K562 (cell line): ENCODE measurements at regions not wholly inside any gene's neighbourhood (a gene's known extent, or its start where the extent isn't known, plus 50 kb on each side); places are given as distances from the start of the nearest gene placed in this dataset.

Experiments
- ATAC-seq: fragments of 200-7000 bp; cut with Tn5 transposase; 3 replicates; pipeline ENCODE4 v1.9.1; 2020; ENCODE audit warnings: moderate library complexity
- BruUV-seq: library from RNA; stranded (reverse); fragments of 400-500 nt; replicated peaks from 2 replicates; lab custom pipeline; 2021; lab: Mats Ljungman, UMichigan
- CTCF ChIA-PET: fragments of 300-600 bp; formaldehyde crosslinking; extraction: SDS; loops from one replicate; lab custom pipeline; 2021; ENCODE audit warnings: low intra/inter-chr PET ratio; lab: Yijun Ruan, JAX
- POLR2A ChIA-PET: fragments of 300-600, 350-650 bp; sonication (Branson Sonifier 250); formaldehyde crosslinking; extraction: SDS; loops from one replicate; lab custom pipeline; 2021; ENCODE audit warnings: antibody characterized with exemption, inconsistent platforms; lab: Yijun Ruan, JAX
- DNase-seq, 4 experiments: peaks; one replicate each; pipeline versions ENCODE4 v3.0.0 to v3.0.0-alpha.2; 2011 to 2018; ENCODE audit warnings: low spot score in 3 of 4, mixed read lengths in 3 of 4; ENCODE audit errors: extremely low read depth in 1 of 4
- FAIRE-seq: peaks from 2 replicates; lab custom pipeline; 2011; peaks lifted over from hg19 to GRCh38; lab: Jason Lieb, UNC
- H2AFZ ChIP-seq: 2 replicates; pipeline ENCODE4 v1.6.0; 2011; ENCODE audit warnings: low read depth, low read length, control low read depth, inconsistent platforms
- H3K27ac ChIP-seq: fragments of 200-600 bp; 3 replicates; pipeline ENCODE4 v1.8.0; 2011; ENCODE audit warnings: low read depth, mild to moderate bottlenecking, control low read depth, inconsistent platforms, low read length, moderate library complexity, mixed read lengths; ENCODE audit errors: extremely low read depth
- H3K27me3 ChIP-seq, 2 experiments: fragments of 300-600 bp in 1 of 2; 2 replicates in 1 of 2; 3 replicates in 1 of 2; pipeline versions ENCODE4 v1.6.0 to v1.8.0; 2011; ENCODE audit warnings: inconsistent platforms in 2 of 2, low read length in 2 of 2, mild to moderate bottlenecking in 1 of 2, mixed read lengths in 1 of 2, moderate library complexity in 1 of 2; ENCODE audit not compliant: control insufficient read depth in 2 of 2, insufficient read depth in 2 of 2
- H3K36me3 ChIP-seq: fragments of 300-600 bp; 3 replicates; pipeline ENCODE4 v1.8.0; 2011; ENCODE audit warnings: mild to moderate bottlenecking, low read length, inconsistent platforms; ENCODE audit not compliant: control insufficient read depth, insufficient read depth
- H3K4me1 ChIP-seq, 2 experiments: fragments of 200-600 bp in 1 of 2; replicated peaks in 1 of 2; 2 replicates in 1 of 2; 3 replicates in 1 of 2; pipeline versions ENCODE4 v1.5.1 to v1.8.0; 2011; ENCODE audit warnings: inconsistent platforms in 2 of 2, low read length in 2 of 2, mild to moderate bottlenecking in 1 of 2, mixed read lengths in 1 of 2, moderate library complexity in 1 of 2; ENCODE audit not compliant: control insufficient read depth in 2 of 2, insufficient read depth in 2 of 2
- H3K4me2 ChIP-seq: 2 replicates; pipeline ENCODE4 v1.6.1; 2011; ENCODE audit warnings: low read length, control low read depth, inconsistent platforms, mixed read lengths; ENCODE audit not compliant: insufficient read depth
- H3K4me3 ChIP-seq: fragments of 200-600 bp; sonication (generic), shearing (Covaris generic); 2 replicates; pipeline ENCODE4 v1.5.1; 2016; ENCODE audit warnings: control low read depth, inconsistent platforms
- H3K79me2 ChIP-seq: fragments of 200-600 bp; 3 replicates; pipeline ENCODE4 v1.8.0; 2011; ENCODE audit warnings: low read length, inconsistent platforms; ENCODE audit not compliant: control insufficient read depth, insufficient read depth
- H3K9ac ChIP-seq, 2 experiments: 2 replicates each; pipeline versions ENCODE4 v1.6.0 to v1.6.1; 2011; ENCODE audit warnings: low read depth in 2 of 2, low read length in 2 of 2, control low read depth in 1 of 2, inconsistent platforms in 1 of 2, mild to moderate bottlenecking in 1 of 2, mixed read lengths in 1 of 2; ENCODE audit not compliant: insufficient read depth in 1 of 2
- H3K9me1 ChIP-seq: one replicate; pipeline ENCODE4 v1.6.0; 2011; ENCODE audit warnings: inconsistent platforms, mild to moderate bottlenecking, low read length, moderate library complexity; ENCODE audit not compliant: control insufficient read depth, insufficient read depth
- H3K9me3 ChIP-seq: replicated peaks from 2 replicates; pipeline ENCODE4 v1.5.1; 2011; ENCODE audit warnings: low read depth, low read length, inconsistent platforms; ENCODE audit not compliant: control insufficient read depth, insufficient read depth
- H4K20me1 ChIP-seq: replicated peaks from 2 replicates; pipeline ENCODE4 v1.6.1; 2011; ENCODE audit warnings: low read length, inconsistent platforms, mixed read lengths; ENCODE audit not compliant: control insufficient read depth, insufficient read depth
- BCLAF1 ChIP-seq, 2 experiments: fragments of 450-650 bp in 1 of 2; IDR thresholded peaks; 2 replicates each; pipeline ENCODE4 v1.6.1; 2011 to 2017; ENCODE audit warnings: low read depth in 2 of 2, antibody characterized with exemption in 1 of 2, borderline replicate concordance in 1 of 2, low read length in 1 of 2, mild to moderate bottlenecking in 1 of 2, mixed read lengths in 1 of 2; ENCODE audit not compliant: control insufficient read depth in 1 of 2
- CBFA2T3 ChIP-seq: fragments of 450-650 bp; IDR thresholded peaks from 2 replicates; pipeline ENCODE4 v1.6.1; 2017
- CXXC5 ChIP-seq: fragments of 250-450 bp; sonication (Bioruptor Pico); IDR thresholded peaks from 2 replicates; pipeline ENCODE4 v1.8.0; 2022; ENCODE audit warnings: inconsistent platforms, mild to moderate bottlenecking, moderate library complexity
- DMBX1 ChIP-seq: fragments of 250-450 bp; sonication (Bioruptor Pico); IDR thresholded peaks from 2 replicates; pipeline ENCODE4 v1.8.0; 2022; ENCODE audit warnings: inconsistent platforms, mild to moderate bottlenecking, moderate library complexity, borderline replicate concordance
- HMBOX1 ChIP-seq: sonication (generic); IDR thresholded peaks from 2 replicates; pipeline ENCODE4 v1.6.1; 2016
- L3MBTL2 ChIP-seq: fragments of 450-650 bp; IDR thresholded peaks from 2 replicates; pipeline ENCODE4 v1.6.1; 2016; ENCODE audit warnings: mild to moderate bottlenecking, moderate library complexity
- REST ChIP-seq, 2 experiments: fragments of 450-650 bp; formaldehyde crosslinking in 1 of 2; IDR thresholded peaks; 2 replicates each; pipeline versions ENCODE4 v1.4.0 to v1.6.1; 2014 to 2020; ENCODE audit warnings: mild to moderate bottlenecking in 2 of 2, borderline replicate concordance in 1 of 2, low read depth in 1 of 2
- SRF ChIP-seq, 2 experiments: fragments of 250-450, 450-650 bp in 1 of 2; sonication (Bioruptor Pico) in 1 of 2; sonication (generic) in 1 of 2; formaldehyde crosslinking; IDR thresholded peaks; 2 replicates each; pipeline versions ENCODE4 v1.5.0 to v1.5.1; 2020 to 2022; ENCODE audit warnings: mild to moderate bottlenecking in 1 of 2, missing genetic modification reagents in 1 of 2
- ZFP1 ChIP-seq: fragments of 450-650 bp; formaldehyde crosslinking; IDR thresholded peaks from 2 replicates; pipeline ENCODE4 v1.4.0; 2020; ENCODE audit warnings: mild to moderate bottlenecking, mixed read lengths
- ZFX ChIP-seq: sonication (generic); formaldehyde crosslinking; IDR thresholded peaks from 2 replicates; pipeline ENCODE4 v1.8.0; 2022; ENCODE audit warnings: mild to moderate bottlenecking, missing genetic modification reagents, moderate library complexity
- in situ Hi-C: fragments of 300-500 bp; cut with MboI; formaldehyde crosslinking; loops from 4 replicates; pipeline ENCODE4 v1.15.0; 2018; ENCODE audit warnings: inconsistent platforms, mixed read lengths
- intact Hi-C: fragments of 100-400 bp; cut with micrococcal nuclease; formaldehyde crosslinking; loops from 2 replicates; pipeline ENCODE4 v1.14.2; 2022

- in situ Hi-C loops: no loop called here
- Histone ChIP-seq H3K4me3 (no peak overlapping the region), H3K27me3 (no peaks in the 10 kb centered on the region), H3K9ac (no peak overlapping the region), H2AFZ (no peak overlapping the region), H3K9me1 (no peaks in the 10 kb centered on the region), H3K4me1 (peaks cover 0 to 41% of the 10 kb centered on the region in 2 experiments; a peak in 3 of 5 replicates), H3K79me2 (peaks cover 4% of the 10 kb centered on the region; the same call in 1 of the 3 replicates), H3K27ac (peak overlapping the region; percentile 67; the same call in 1 of the 3 replicates), H3K36me3 (peaks cover 6% of the 10 kb centered on the region), H3K4me2 (no peak overlapping the region), H4K20me1 (no peaks in the 10 kb centered on the region), H3K9me3 (peaks cover 28% of the 10 kb centered on the region)
- intact Hi-C loops: no loop called here
- DNase-seq (no peak), FAIRE-seq (no peak), ATAC-seq (no peak)
- ChIA-PET POLR2A (interaction anchor here (1.0 kb wide), 1 partner anchor 17 kb away, joined by 4 read pairs; no protein-coding TSS in a partner anchor), CTCF (no interaction called here)
- no TSS peak for BruUV-seq
- peak; percentile 23; the same call in 1 of the 2 replicates for TF ChIP-seq REST (IDR thresholded peaks at IDR 0.05; ENCODE audit: borderline replicate concordance)
- TF ChIP-seq REST (CRISPR knock-in tag; IDR thresholded peaks at IDR 0.05; ENCODE audit: low read depth): no peak
- peak; percentile 17; the same call in 1 of the 2 replicates for TF ChIP-seq DMBX1 (CRISPR knock-in tag)
- TF ChIP-seq CBFA2T3: peak; percentile 51
- TF ChIP-seq ZFP1: no peak
- peak; percentile 59; the same call in 1 of the 2 replicates for TF ChIP-seq L3MBTL2
- TF ChIP-seq CXXC5 (CRISPR knock-in tag): no peak; the same call in 1 of the 2 replicates
- TF ChIP-seq ZFX (CRISPR knock-in tag): peak; percentile 36; the same call in 1 of the 2 replicates
- TF ChIP-seq BCLAF1 (IDR thresholded peaks at IDR 0.05; ENCODE audit: borderline replicate concordance in 1 of 2, control insufficient read depth in 1 of 2, low read depth in 2 of 2, low read length in 1 of 2): no peak
- TF ChIP-seq SRF (CRISPR knock-in tag; IDR thresholded peaks at IDR 0.05): peak in 1 of 2 experiments; percentile 40; a peak in 1 of 4 replicates
- peak; percentile 36; the same call in 1 of the 2 replicates for TF ChIP-seq HMBOX1
Measured at GRCh38 chr13:110978390-110978789, 63.5 kb upstream of the ANKRD10 start.
